ENCODE measurements at regions not wholly inside any gene's neighbourhood (a gene's known extent, or its start where the extent isn't known, plus 50 kb on each side); places are given as distances from the start of the nearest gene placed in this dataset.

- no peak for TF ChIP-seq CTCF (IDR thresholded peaks at IDR 0.05)
- TF ChIP-seq POLR2A (IDR thresholded peaks at IDR 0.05): no peak
- no peak for TF ChIP-seq POLR2AphosphoS5 (IDR thresholded peaks at IDR 0.05)
These were observed 259.0 kb downstream of the CXCL12 start for GRCh38 chr10:44125879-44126278.
